GM12878 (cell line): ENCODE measurements at regions not wholly inside any gene's neighbourhood (a gene's known extent, or its start where the extent isn't known, plus 50 kb on each side); places are given as distances from the start of the nearest gene placed in this dataset.

Experiments used
- ATAC-seq: fragments of 200-7000 bp; cut with Tn5 transposase; 3 replicates; pipeline ENCODE4 v1.9.1; 2020; ENCODE audit warnings: mild to moderate bottlenecking, moderate library complexity
- BruUV-seq: library from RNA; stranded (reverse); fragments of 400-500 nt; replicated peaks from 2 replicates; lab custom pipeline; 2021; lab: Mats Ljungman, UMichigan
- CTCF ChIA-PET: fragments of 300-600 bp; sonication (Branson Sonifier 250); formaldehyde crosslinking; extraction: SDS; loops from one replicate; lab custom pipeline; 2021; ENCODE audit warnings: inconsistent platforms; lab: Yijun Ruan, JAX
- POLR2A ChIA-PET: fragments of 350-600 bp; formaldehyde crosslinking; extraction: SDS; loops from one replicate; lab custom pipeline; 2021; ENCODE audit warnings: inconsistent platforms; lab: Charles Lee
- RAD21 ChIA-PET: fragments of 300-600 bp; sonication (Branson Sonifier 250); formaldehyde crosslinking; loops from one replicate; lab custom pipeline; 2023; ENCODE audit warnings: antibody characterized with exemption; ENCODE audit not compliant: unreplicated experiment; lab: Charles Lee
- SMC1A ChIA-PET: fragments of 300-600 bp; sonication (Branson Sonifier 250); formaldehyde crosslinking; loops from one replicate; lab custom pipeline; 2023; ENCODE audit not compliant: unreplicated experiment, uncharacterized antibody; lab: Charles Lee
- DNase-seq: peaks from one replicate; pipeline ENCODE4 v3.0.0-alpha.2; 2011; ENCODE audit warnings: low read depth, low spot score
- FAIRE-seq: peaks from 3 replicates; lab custom pipeline; 2011; peaks lifted over from hg19 to GRCh38; lab: Jason Lieb, UNC
- H2AFZ ChIP-seq: 2 replicates; pipeline ENCODE4 v1.6.0; 2011; ENCODE audit warnings: low read depth, low read length, control low read depth; ENCODE audit not compliant: control insufficient read depth
- H3K27ac ChIP-seq: 2 replicates; pipeline ENCODE4 v1.5.1; 2011; ENCODE audit warnings: control low read depth; ENCODE audit not compliant: control insufficient read depth, insufficient read depth
- H3K27me3 ChIP-seq, 2 experiments: replicated peaks in 1 of 2; 2 replicates each; pipeline versions ENCODE4 v1.6.0 to v1.6.1; 2011; ENCODE audit warnings: low read length in 1 of 2; ENCODE audit not compliant: control insufficient read depth in 2 of 2, insufficient read depth in 2 of 2
- H3K36me3 ChIP-seq, 2 experiments: 2 replicates each; pipeline ENCODE4 v1.5.1; 2011; ENCODE audit warnings: low read length in 1 of 2; ENCODE audit not compliant: control insufficient read depth in 2 of 2, insufficient read depth in 2 of 2
- H3K4me1 ChIP-seq: 2 replicates; pipeline ENCODE4 v1.6.1; 2011; ENCODE audit warnings: mild to moderate bottlenecking, low read length, moderate library complexity, mixed read lengths; ENCODE audit not compliant: control insufficient read depth, insufficient read depth
- H3K4me2 ChIP-seq: 2 replicates; pipeline ENCODE4 v1.6.0; 2011; ENCODE audit warnings: control low read depth; ENCODE audit not compliant: control insufficient read depth, insufficient read depth
- H3K4me3 ChIP-seq: fragments of 200-600 bp; sonication (generic); 2 replicates; pipeline ENCODE4 v1.5.1; 2016
- H3K79me2 ChIP-seq: 2 replicates; pipeline ENCODE4 v1.6.0; 2011; ENCODE audit warnings: low read length; ENCODE audit not compliant: control insufficient read depth, insufficient read depth
- H3K9ac ChIP-seq: 2 replicates; pipeline ENCODE4 v1.8.0; 2011; ENCODE audit warnings: low read length, control low read depth, mixed read lengths; ENCODE audit not compliant: control insufficient read depth, insufficient read depth
- H3K9me3 ChIP-seq: replicated peaks from 3 replicates; pipeline ENCODE4 v1.5.1; 2011; ENCODE audit warnings: mild to moderate bottlenecking, low read length; ENCODE audit not compliant: control insufficient read depth, insufficient read depth
- H4K20me1 ChIP-seq: 2 replicates; pipeline ENCODE4 v1.6.0; 2011; ENCODE audit not compliant: control insufficient read depth, insufficient read depth
- CHD4 ChIP-seq: fragments of 200-600 bp; sonication (generic); IDR thresholded peaks from 2 replicates; pipeline ENCODE4 v1.6.1; 2016; ENCODE audit warnings: mild to moderate bottlenecking
- KAT2A ChIP-seq: conservative IDR thresholded peaks from 2 replicates; pipeline ENCODE4 v1.6.1; 2011; ENCODE audit warnings: low read depth, low read length; ENCODE audit not compliant: control insufficient read depth
- MYC ChIP-seq: IDR thresholded peaks from 2 replicates; pipeline ENCODE4 v1.6.1; 2011; ENCODE audit warnings: mild to moderate bottlenecking, low read length, moderate library complexity, inconsistent platforms; ENCODE audit not compliant: insufficient read depth, insufficient replicate concordance, insufficient read length, severe bottlenecking
- PML ChIP-seq: IDR thresholded peaks from 2 replicates; pipeline ENCODE4 v1.6.1; 2012; ENCODE audit warnings: low read length, inconsistent platforms
- TCF3 ChIP-seq: IDR thresholded peaks from 2 replicates; pipeline ENCODE4 v1.6.1; 2012; ENCODE audit warnings: low read depth, mild to moderate bottlenecking, low read length, borderline replicate concordance; ENCODE audit not compliant: insufficient read depth
- TCF7 ChIP-seq: IDR thresholded peaks from 2 replicates; pipeline ENCODE4 v1.6.1; 2014; ENCODE audit warnings: antibody characterized with exemption, borderline replicate concordance
- YY1 ChIP-seq: IDR thresholded peaks from 2 replicates; pipeline ENCODE4 v1.6.1; 2011; ENCODE audit warnings: low read depth, mild to moderate bottlenecking, low read length
- ZNF217 ChIP-seq: fragments of 450-650 bp; IDR thresholded peaks from 2 replicates; pipeline ENCODE4 v1.6.1; 2017; ENCODE audit warnings: antibody characterized with exemption, mild to moderate bottlenecking
- WGBS: methylation state at CpG from one replicate; pipeline ENCODE4 v1.1.6; 2016; ENCODE audit warnings: low lambda C conversion rate; ENCODE audit not compliant: insufficient replicate concordance, insufficient coverage; ENCODE audit errors: missing lambda C conversion rate; 5-methylcytosine and 5-hydroxymethylcytosine counted together
- in situ Hi-C: fragments of 300-500 bp; cut with MboI; formaldehyde crosslinking; loops from 9 replicates; pipeline ENCODE4 v1.14.3; 2018; ENCODE audit warnings: mixed read lengths
- intact Hi-C: fragments of 100-400 bp; cut with micrococcal nuclease; formaldehyde crosslinking; loops from one replicate; pipeline ENCODE4 v1.14.2; 2022; ENCODE audit not compliant: unreplicated experiment
- TF ChIP-seq, protein P1 (sequence below): fragments of 450-650 bp; IDR thresholded peaks from 2 replicates; pipeline ENCODE4 v1.6.1; 2017; ENCODE audit warnings: mild to moderate bottlenecking, low read depth, inconsistent platforms; ENCODE audit not compliant: poor library complexity, severe bottlenecking
- TF ChIP-seq, protein P2 (sequence below): fragments of 450-650 bp; formaldehyde crosslinking; IDR thresholded peaks from 2 replicates; pipeline ENCODE4 v1.5.0; 2022; ENCODE audit warnings: mild to moderate bottlenecking, missing genetic modification characterization
- TF ChIP-seq, protein P3 (sequence below): fragments of 450-650 bp; IDR thresholded peaks from 2 replicates; pipeline ENCODE4 v1.6.1; 2014; ENCODE audit warnings: mild to moderate bottlenecking
- TF ChIP-seq, protein P4 (sequence below): IDR thresholded peaks from 2 replicates; pipeline ENCODE4 v1.6.1; 2012; ENCODE audit warnings: low read length, inconsistent platforms

DNA sequence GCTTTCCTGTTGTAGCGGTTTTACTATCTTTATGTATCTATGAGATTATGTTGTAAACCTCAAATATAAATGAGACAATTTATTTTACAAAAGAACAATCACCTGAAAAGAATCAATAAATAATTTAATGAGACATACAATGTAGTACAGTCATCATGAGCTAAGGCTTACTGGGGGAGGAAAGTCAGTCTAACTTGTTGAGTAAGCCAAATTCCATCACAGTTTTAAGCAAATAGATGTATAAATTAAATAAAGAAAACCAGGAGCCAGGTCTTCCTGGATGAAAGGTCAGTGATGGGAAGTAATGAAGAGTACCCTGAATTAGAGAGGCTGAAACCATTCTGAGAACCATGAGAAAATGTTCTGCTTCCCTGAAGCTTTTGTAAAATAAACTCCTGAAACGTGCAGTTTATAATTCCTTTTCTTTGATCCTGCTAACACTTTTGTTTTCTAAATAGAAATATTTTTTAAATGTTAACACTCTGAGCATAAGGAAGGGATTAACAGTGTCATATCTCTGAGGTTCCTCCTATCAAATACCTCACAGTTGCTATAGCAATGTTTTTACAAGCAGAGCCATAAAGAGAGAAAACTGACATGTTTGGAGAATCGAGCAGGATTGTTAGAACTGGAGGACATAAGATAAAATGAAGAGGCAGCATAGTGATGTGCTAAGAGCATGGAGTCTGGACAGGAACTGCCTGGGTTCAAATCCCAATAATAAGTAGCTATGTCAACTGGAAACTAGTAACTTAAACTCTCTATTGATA lies 444.9 kb upstream of the FOXG1 start:
- FAIRE-seq (no peak), DNase-seq (no peak), ATAC-seq (no peak)
- SMC1A ChIA-PET: no interaction called here
- Histone ChIP-seq H3K79me2 (no peaks in the 10 kb centered on the region), H3K27ac (no peak overlapping the region), H3K36me3 (no peaks in the 10 kb centered on the region), H3K27me3 (no peaks in the 10 kb centered on the region), H3K4me2 (no peak overlapping the region)
- intact Hi-C loops: no loop called here
- 0% methylated on average over 3 of the region's 3 CpGs for WGBS
- RAD21 ChIA-PET: no interaction called here
- TF ChIP-seq, protein P1, sequence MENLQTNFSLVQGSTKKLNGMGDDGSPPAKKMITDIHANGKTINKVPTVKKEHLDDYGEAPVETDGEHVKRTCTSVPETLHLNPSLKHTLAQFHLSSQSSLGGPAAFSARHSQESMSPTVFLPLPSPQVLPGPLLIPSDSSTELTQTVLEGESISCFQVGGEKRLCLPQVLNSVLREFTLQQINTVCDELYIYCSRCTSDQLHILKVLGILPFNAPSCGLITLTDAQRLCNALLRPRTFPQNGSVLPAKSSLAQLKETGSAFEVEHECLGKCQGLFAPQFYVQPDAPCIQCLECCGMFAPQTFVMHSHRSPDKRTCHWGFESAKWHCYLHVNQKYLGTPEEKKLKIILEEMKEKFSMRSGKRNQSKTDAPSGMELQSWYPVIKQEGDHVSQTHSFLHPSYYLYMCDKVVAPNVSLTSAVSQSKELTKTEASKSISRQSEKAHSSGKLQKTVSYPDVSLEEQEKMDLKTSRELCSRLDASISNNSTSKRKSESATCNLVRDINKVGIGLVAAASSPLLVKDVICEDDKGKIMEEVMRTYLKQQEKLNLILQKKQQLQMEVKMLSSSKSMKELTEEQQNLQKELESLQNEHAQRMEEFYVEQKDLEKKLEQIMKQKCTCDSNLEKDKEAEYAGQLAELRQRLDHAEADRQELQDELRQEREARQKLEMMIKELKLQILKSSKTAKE: no peak
- TF ChIP-seq ZNF217: no peak
- no peak for TF ChIP-seq PML
- no peak for TF ChIP-seq YY1
- TF ChIP-seq, protein P2, sequence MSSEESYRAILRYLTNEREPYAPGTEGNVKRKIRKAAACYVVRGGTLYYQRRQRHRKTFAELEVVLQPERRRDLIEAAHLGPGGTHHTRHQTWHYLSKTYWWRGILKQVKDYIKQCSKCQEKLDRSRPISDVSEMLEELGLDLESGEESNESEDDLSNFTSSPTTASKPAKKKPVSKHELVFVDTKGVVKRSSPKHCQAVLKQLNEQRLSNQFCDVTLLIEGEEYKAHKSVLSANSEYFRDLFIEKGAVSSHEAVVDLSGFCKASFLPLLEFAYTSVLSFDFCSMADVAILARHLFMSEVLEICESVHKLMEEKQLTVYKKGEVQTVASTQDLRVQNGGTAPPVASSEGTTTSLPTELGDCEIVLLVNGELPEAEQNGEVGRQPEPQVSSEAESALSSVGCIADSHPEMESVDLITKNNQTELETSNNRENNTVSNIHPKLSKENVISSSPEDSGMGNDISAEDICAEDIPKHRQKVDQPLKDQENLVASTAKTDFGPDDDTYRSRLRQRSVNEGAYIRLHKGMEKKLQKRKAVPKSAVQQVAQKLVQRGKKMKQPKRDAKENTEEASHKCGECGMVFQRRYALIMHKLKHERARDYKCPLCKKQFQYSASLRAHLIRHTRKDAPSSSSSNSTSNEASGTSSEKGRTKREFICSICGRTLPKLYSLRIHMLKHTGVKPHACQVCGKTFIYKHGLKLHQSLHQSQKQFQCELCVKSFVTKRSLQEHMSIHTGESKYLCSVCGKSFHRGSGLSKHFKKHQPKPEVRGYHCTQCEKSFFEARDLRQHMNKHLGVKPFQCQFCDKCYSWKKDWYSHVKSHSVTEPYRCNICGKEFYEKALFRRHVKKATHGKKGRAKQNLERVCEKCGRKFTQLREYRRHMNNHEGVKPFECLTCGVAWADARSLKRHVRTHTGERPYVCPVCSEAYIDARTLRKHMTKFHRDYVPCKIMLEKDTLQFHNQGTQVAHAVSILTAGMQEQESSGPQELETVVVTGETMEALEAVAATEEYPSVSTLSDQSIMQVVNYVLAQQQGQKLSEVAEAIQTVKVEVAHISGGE: no peak
- TF ChIP-seq, protein P3, sequence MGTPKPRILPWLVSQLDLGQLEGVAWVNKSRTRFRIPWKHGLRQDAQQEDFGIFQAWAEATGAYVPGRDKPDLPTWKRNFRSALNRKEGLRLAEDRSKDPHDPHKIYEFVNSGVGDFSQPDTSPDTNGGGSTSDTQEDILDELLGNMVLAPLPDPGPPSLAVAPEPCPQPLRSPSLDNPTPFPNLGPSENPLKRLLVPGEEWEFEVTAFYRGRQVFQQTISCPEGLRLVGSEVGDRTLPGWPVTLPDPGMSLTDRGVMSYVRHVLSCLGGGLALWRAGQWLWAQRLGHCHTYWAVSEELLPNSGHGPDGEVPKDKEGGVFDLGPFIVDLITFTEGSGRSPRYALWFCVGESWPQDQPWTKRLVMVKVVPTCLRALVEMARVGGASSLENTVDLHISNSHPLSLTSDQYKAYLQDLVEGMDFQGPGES: no peak
- TF ChIP-seq TCF7: no peak
- TF ChIP-seq TCF3: no peak
- TF ChIP-seq, protein P4, sequence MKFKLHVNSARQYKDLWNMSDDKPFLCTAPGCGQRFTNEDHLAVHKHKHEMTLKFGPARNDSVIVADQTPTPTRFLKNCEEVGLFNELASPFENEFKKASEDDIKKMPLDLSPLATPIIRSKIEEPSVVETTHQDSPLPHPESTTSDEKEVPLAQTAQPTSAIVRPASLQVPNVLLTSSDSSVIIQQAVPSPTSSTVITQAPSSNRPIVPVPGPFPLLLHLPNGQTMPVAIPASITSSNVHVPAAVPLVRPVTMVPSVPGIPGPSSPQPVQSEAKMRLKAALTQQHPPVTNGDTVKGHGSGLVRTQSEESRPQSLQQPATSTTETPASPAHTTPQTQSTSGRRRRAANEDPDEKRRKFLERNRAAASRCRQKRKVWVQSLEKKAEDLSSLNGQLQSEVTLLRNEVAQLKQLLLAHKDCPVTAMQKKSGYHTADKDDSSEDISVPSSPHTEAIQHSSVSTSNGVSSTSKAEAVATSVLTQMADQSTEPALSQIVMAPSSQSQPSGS: no peak
- no peak for TF ChIP-seq KAT2A
- no peak for TF ChIP-seq CHD4
- no peak for TF ChIP-seq MYC
- TF ChIP-seq, all 136 proteins: peak for 0
- ChIA-PET CTCF (no interaction called here), POLR2A (no interaction called here)
- BruUV-seq: no TSS peak
- no peak overlapping the region for H3K9ac ChIP-seq
- in situ Hi-C loops: no loop called here
- H3K9me3 ChIP-seq: no peaks in the 10 kb centered on the region
- no peak overlapping the region for H3K4me3 ChIP-seq
- no peaks in the 10 kb centered on the region for H4K20me1 ChIP-seq
- H2AFZ ChIP-seq: no peak overlapping the region
- no peaks in the 10 kb centered on the region for H3K4me1 ChIP-seq
